ENCODE measurements at regions not wholly inside any gene's neighbourhood (a gene's known extent, or its start where the extent isn't known, plus 50 kb on each side); places are given as distances from the start of the nearest gene placed in this dataset.

GRCh38 chr18:30694773-30695172 lies 347.8 kb downstream of the DSC3 start:
- TF ChIP-seq TOX (CRISPR knock-in tag; IDR thresholded peaks at IDR 0.05; ENCODE audit: borderline replicate concordance) (no peak), PATZ1 (CRISPR knock-in tag; IDR thresholded peaks at IDR 0.05; ENCODE audit: borderline replicate concordance) (no peak), ISL1 (CRISPR knock-in tag; IDR thresholded peaks at IDR 0.05) (no peak), ZC3H10 (CRISPR knock-in tag; IDR thresholded peaks at IDR 0.05) (no peak), TSHZ2 (CRISPR knock-in tag; IDR thresholded peaks at IDR 0.05) (no peak), ZNF565 (CRISPR knock-in tag; conservative IDR thresholded peaks at IDR 0.05; ENCODE audit: low read depth) (no peak), CSRNP3 (CRISPR knock-in tag; IDR thresholded peaks at IDR 0.05) (no peak)

All from SK-N-SH treated with all-trans-retinoic acid at 6 μM for 48 hours (cell line).